Ishikawa (cell line): ENCODE measurements at regions not wholly inside any gene's neighbourhood (a gene's known extent, or its start where the extent isn't known, plus 50 kb on each side); places are given as distances from the start of the nearest gene placed in this dataset.

Source experiments
- CEBPB ChIP-seq: IDR thresholded peaks from 2 replicates; pipeline ENCODE4 v1.6.1; 2012
- CREB1 ChIP-seq: IDR thresholded peaks from 2 replicates; pipeline ENCODE4 v1.6.1; 2012; ENCODE audit warnings: low read depth
- EGR1 ChIP-seq: IDR thresholded peaks from 2 replicates; pipeline ENCODE4 v1.6.1; 2012
- TCF12 ChIP-seq: IDR thresholded peaks from 2 replicates; pipeline ENCODE4 v1.6.1; 2012; ENCODE audit warnings: low read depth
- TEAD4 ChIP-seq: IDR thresholded peaks from 2 replicates; pipeline ENCODE4 v1.6.1; 2012

GRCh38 chr22:49418943-49419342 is 408.7 kb downstream of the BRD1 start:
- TF ChIP-seq EGR1 (no peak), TCF12 (no peak), CEBPB (no peak), TEAD4 (no peak), CREB1 (no peak)
